GM12865 (cell line): ENCODE measurements at regions not wholly inside any gene's neighbourhood (a gene's known extent, or its start where the extent isn't known, plus 50 kb on each side); places are given as distances from the start of the nearest gene placed in this dataset.
"Not testable (repeated sequence)": the region's sequence is repeated elsewhere in the genome, so short reads cannot be mapped to it uniquely, and the experiment has no call there.

Source experiments
- DNase-seq: peaks from one replicate; pipeline ENCODE4 v3.0.0; 2010; ENCODE audit warnings: low read depth
- H3K4me3 ChIP-seq: 2 replicates; pipeline ENCODE4 v1.5.1; 2011; ENCODE audit warnings: mild to moderate bottlenecking, low read depth, low read length, control low read depth
- CTCF ChIP-seq: IDR thresholded peaks from 2 replicates; pipeline ENCODE4 v1.5.1; 2011; ENCODE audit warnings: low read length, control low read depth, low read depth, inconsistent platforms; ENCODE audit not compliant: insufficient read depth; ENCODE audit errors: missing control alignments

- peak; percentile 27 for TF ChIP-seq CTCF
- no peak overlapping the region for H3K4me3 ChIP-seq
- DNase-seq, result peak; percentile 11
Measured at GRCh38 chr16:23013484-23013883, 135.8 kb downstream of the USP31 start.

- DNase-seq, result no peak
- no peak for TF ChIP-seq CTCF
- no peak overlapping the region for H3K4me3 ChIP-seq
Measured at GRCh38 chr16:23009075-23009474, 140.2 kb downstream of the USP31 start.

GRCh38 chr16:23008041-23008440 is 141.2 kb downstream of the USP31 start:
- H3K4me3 ChIP-seq, result no peak overlapping the region
- TF ChIP-seq CTCF, result no peak
- no peak for DNase-seq

- no peak overlapping the region for H3K4me3 ChIP-seq
- no peak for TF ChIP-seq CTCF
- no peak for DNase-seq
Measured at GRCh38 chr16:23006380-23006779, 142.9 kb downstream of the USP31 start.

GRCh38 chr16:23005951-23006350 is 143.3 kb downstream of the USP31 start:
- no peak overlapping the region for H3K4me3 ChIP-seq
- DNase-seq, result no peak
- no peak for TF ChIP-seq CTCF

GRCh38 chr16:22989598-22989997 is 159.7 kb downstream of the USP31 start:
- no peak for TF ChIP-seq CTCF
- DNase-seq, result no peak
- no peak overlapping the region for H3K4me3 ChIP-seq

- no peak overlapping the region for H3K4me3 ChIP-seq
- no peak for TF ChIP-seq CTCF
- no peak for DNase-seq
Measured at GRCh38 chr16:22983614-22984013, 165.6 kb downstream of the USP31 start.

GRCh38 chr16:22980514-22980913 is 166.6 kb downstream of the HS3ST2 start:
- not testable (repeated sequence) for DNase-seq, H3K4me3 ChIP-seq
